ENCODE measurements at regions not wholly inside any gene's neighbourhood (a gene's known extent, or its start where the extent isn't known, plus 50 kb on each side); places are given as distances from the start of the nearest gene placed in this dataset.

GRCh38 chrX:40316502-40316901, 218.7 kb upstream of the BCOR start:
- TF ChIP-seq CTCF (IDR thresholded peaks at IDR 0.05) = no peak
- TF ChIP-seq POLR2AphosphoS5 (IDR thresholded peaks at IDR 0.05) = no peak
- no peak for TF ChIP-seq POLR2A (IDR thresholded peaks at IDR 0.05)
- no peak for TF ChIP-seq EP300 (IDR thresholded peaks at IDR 0.05; ENCODE audit: low read depth)

All from transverse colon (tissue), 4 donors.